ENCODE measurements at regions not wholly inside any gene's neighbourhood (a gene's known extent, or its start where the extent isn't known, plus 50 kb on each side); places are given as distances from the start of the nearest gene placed in this dataset.

DNA sequence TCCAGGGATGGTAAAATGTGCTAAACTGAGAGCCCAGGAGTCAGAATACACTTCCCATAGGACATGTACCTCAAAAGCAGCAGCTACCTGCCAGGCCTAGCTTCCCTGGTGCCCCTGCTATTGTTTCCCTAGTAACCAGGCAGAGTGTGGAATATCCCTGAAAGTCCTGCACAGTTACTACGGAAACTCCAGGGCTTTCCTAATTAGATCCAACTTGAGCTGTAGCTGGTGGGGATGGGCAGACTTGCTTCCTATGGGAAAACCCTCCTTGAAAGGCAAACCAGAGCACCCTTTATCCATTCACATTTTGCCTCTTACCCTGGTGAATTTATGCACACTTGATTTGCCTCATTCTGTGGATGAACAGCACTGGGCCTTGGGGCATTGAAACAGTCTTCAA, 559.9 kb upstream of the PBX1 start:
- TF ChIP-seq, protein P1, sequence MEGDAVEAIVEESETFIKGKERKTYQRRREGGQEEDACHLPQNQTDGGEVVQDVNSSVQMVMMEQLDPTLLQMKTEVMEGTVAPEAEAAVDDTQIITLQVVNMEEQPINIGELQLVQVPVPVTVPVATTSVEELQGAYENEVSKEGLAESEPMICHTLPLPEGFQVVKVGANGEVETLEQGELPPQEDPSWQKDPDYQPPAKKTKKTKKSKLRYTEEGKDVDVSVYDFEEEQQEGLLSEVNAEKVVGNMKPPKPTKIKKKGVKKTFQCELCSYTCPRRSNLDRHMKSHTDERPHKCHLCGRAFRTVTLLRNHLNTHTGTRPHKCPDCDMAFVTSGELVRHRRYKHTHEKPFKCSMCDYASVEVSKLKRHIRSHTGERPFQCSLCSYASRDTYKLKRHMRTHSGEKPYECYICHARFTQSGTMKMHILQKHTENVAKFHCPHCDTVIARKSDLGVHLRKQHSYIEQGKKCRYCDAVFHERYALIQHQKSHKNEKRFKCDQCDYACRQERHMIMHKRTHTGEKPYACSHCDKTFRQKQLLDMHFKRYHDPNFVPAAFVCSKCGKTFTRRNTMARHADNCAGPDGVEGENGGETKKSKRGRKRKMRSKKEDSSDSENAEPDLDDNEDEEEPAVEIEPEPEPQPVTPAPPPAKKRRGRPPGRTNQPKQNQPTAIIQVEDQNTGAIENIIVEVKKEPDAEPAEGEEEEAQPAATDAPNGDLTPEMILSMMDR (conservative IDR thresholded peaks at IDR 0.05 in 1 of 2, IDR thresholded peaks at IDR 0.05 in 1 of 2; ENCODE audit: extremely low read depth in 1 of 2, insufficient read depth in 1 of 2, low read depth in 1 of 2, low read length in 2 of 2): no peak
- no peak for TF ChIP-seq EZH2 (IDR thresholded peaks at IDR 0.05; ENCODE audit: borderline replicate concordance, low read length)
